ENCODE measurements at regions not wholly inside any gene's neighbourhood (a gene's known extent, or its start where the extent isn't known, plus 50 kb on each side); places are given as distances from the start of the nearest gene placed in this dataset.
A peak's percentile ranks its signal among the peaks of the same experiment; 100 is the strongest.

- peak; percentile 37 for DNase-seq
Observed at GRCh38 chr2:23330214-23330613, 54.8 kb upstream of the KLHL29 start.
